Testis (tissue), 2 donors: ENCODE measurements at regions not wholly inside any gene's neighbourhood (a gene's known extent, or its start where the extent isn't known, plus 50 kb on each side); places are given as distances from the start of the nearest gene placed in this dataset.

Experiments used
- CTCF ChIP-seq, 3 experiments: fragments of 450-650 bp in 2 of 3; fragments of 200-600 bp in 1 of 3; sonication (generic) in 1 of 3; IDR thresholded peaks; one replicate each; pipeline ENCODE4 v1.5.1; 2016 to 2019; ENCODE audit warnings: antibody characterized with exemption in 3 of 3, mild to moderate bottlenecking in 2 of 3, moderate library complexity in 1 of 3
- POLR2A ChIP-seq: fragments of 450-650 bp; IDR thresholded peaks from one replicate; pipeline ENCODE4 v1.6.1; 2017; ENCODE audit warnings: antibody characterized with exemption, mild to moderate bottlenecking, moderate library complexity

- no peak for TF ChIP-seq CTCF (IDR thresholded peaks at IDR 0.05)
- no peak for TF ChIP-seq POLR2A
These were observed 339.0 kb downstream of the SATB2 start for GRCh38 chr2:199118673-199119112.
